Cerebellar nuclear complex (tissue), 1 donor: ENCODE measurements at regions not wholly inside any gene's neighbourhood (a gene's known extent, or its start where the extent isn't known, plus 50 kb on each side); places are given as distances from the start of the nearest gene placed in this dataset.

Source experiments
- DNase-seq, 2 experiments: peaks; one replicate each; lab custom pipeline; 2025; lab: John Stamatoyannopoulos, UW

- DNase-seq = no peak
Measured at GRCh38 chr13:106382534-106382933, 152.9 kb downstream of the EFNB2 start.

GRCh38 chr13:106381091-106381490, 154.4 kb downstream of the EFNB2 start:
- no peak for DNase-seq

DNA sequence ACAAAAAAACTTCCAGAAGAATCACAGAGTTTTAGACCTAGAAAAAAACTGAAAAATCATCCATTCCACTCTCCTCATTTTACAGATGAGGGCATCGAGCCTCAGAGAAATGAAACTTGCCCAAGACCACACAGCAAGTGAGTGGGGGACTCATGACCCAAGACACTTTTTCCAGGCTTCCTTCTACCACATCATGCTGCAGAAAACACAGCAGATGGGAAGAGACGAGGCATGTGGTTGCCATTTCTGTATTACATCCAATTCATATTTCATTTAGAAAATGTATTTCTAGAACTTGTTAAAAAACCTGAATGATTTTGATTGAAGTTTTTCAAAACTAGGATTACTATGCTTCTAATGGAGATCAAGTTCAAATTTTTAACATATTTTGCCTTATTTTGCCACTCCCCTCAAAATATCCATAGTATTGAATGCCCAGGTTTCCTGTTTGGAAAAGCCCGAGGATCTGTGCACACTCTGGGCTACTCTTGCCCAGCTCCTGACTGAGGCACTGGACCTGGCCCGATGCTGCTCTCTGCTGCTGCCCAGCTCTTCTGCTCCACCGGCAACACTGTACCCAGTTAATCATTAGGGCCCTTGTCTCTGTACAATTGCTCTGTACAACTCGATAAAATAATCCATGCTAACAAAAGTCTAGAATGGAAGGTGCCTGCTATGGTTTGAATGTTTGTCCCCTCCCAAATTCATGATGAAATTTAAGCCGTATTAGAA, 157.4 kb downstream of the EFNB2 start:
- no peak for DNase-seq

DNA sequence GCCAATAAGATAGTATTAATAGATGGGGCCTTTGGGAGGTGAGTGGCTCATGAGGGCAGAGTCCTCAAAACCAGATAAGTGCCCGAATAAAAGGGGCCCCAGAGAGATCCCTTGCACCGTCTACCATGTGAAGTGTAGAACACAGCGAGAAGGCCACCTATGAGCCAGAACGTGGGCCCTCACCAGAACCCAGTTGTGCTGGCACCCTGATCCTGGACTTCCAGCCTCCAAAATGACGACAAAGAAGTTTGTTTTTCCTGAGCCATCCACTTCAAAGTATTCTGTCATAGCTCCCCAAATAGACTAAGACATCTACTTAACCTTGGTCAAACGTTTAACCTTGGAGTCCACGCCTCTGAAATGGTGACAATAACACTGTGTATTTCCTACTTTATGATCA, 158.1 kb downstream of the EFNB2 start:
- DNase-seq = no peak

DNA sequence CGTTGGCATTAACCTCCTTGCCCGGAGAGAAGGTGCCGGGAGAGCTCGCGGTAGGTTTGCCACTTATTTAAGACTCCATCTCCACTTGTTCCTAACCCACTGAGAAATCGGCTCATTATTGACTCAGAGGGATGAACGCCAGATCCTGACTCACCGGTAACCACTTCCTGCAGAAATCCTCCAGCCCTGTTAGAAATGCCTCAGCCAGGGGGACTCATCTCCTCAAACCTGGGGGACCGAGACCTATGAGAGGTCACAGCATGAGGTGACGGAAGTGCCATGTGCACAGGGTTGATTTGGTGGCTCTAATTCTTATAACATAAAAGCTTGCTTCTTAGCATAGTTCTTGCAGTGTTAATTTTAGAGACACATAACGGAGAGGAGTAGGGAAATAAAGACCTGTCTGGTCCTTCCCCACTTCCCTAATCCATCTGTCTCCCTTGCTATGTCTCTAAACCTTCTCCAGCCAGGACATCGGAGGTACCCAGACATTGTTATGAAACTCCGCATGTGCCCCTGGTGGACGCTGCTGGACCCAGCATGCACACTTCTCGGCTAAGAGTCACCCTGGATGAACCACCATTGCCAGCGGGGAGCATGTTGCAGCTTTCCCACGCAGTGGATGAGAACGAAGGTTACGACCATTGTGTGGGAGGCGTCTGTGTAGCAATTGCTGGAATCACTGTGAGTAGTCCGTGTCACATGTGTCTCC, 158.9 kb downstream of the EFNB2 start:
- no peak for DNase-seq

DNA sequence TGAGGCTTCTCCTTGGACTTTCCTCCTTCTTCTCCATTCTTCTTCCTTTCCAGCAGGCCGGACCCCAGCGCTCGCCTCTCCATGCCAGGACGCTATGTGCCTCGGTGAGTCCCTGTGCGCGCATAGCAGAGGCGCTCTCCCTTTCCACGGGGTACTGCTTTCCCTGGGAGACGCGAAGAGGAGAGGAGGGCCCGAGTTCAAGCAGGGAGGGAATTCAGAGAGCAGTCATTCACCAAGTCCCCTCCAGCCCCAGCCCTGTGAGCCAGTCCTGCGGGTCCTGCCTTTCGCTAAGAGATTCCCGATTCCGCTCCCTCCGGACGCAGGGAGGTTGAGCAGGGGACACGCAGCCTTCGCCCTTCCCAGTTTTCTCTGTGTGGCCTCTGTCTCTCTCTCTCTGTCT, 160.4 kb downstream of the EFNB2 start:
- DNase-seq = no peak

- DNase-seq = no peak
Measured at GRCh38 chr13:106374631-106375030, 160.8 kb downstream of the EFNB2 start.

GRCh38 chr13:106373989-106374572, 161.4 kb downstream of the EFNB2 start:
- DNase-seq = no peak

DNA sequence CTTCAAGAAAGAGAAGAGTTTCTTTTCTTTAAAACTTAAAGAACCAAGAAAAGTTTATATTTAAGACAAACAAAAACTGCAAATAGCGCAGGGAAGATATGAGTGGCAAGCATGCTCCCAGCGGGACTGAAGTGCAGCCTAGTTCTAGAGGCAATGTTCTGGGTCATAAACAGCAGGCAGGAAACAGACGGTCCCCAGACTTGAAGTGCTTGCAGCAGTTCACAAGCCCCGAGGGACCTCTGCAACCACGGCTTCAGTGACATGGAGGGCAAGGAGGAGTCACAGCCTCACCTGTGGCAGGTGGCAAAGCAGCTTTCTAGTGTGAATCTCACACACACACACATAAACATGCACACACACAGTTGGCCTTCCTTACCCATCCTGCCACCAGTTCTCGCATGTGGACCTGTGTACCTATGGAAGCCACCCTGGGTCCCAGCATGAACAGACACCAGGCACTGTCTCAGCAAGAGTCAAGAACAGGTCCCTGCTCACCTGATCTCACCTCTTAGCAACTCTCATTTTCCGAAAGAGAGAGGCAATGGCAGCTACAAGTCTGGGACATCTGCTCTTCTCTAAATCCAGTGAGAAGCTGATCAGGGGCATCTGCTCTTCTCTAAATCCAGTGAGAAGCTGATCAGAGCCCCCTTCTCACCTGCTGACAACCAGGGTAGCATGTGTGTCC, 162.0 kb downstream of the EFNB2 start:
- DNase-seq = no peak

- DNase-seq = no peak
Measured at GRCh38 chr13:106372199-106373155, 163.0 kb downstream of the EFNB2 start.

DNA sequence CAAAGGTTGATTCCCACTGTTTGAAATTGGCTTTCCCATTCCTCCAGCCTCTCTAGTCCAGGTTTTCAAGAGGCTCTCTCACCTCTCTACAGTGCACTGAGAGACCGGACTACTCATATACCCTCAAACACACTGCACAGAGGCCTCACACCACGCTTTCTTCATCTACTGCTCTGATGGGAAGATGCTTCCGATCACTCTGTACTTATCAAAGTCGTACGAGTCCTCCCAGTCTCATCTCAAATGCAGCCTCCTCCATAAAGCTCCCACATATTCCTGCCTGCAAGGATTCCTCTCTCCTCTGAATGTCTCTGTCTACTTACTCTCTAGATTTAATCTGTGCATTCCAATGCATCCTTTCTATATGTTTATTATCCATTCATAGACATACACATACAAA, 164.4 kb downstream of the EFNB2 start:
- DNase-seq = no peak

GRCh38 chr13:106369858-106370257, 165.6 kb downstream of the EFNB2 start:
- DNase-seq = no peak

- DNase-seq = no peak
Measured at GRCh38 chr13:106369091-106369490, 166.4 kb downstream of the EFNB2 start.

GRCh38 chr13:106367361-106367971, 168.0 kb downstream of the EFNB2 start:
- DNase-seq = no peak

GRCh38 chr13:106362707-106363106, 172.8 kb downstream of the EFNB2 start:
- DNase-seq = no peak

DNA sequence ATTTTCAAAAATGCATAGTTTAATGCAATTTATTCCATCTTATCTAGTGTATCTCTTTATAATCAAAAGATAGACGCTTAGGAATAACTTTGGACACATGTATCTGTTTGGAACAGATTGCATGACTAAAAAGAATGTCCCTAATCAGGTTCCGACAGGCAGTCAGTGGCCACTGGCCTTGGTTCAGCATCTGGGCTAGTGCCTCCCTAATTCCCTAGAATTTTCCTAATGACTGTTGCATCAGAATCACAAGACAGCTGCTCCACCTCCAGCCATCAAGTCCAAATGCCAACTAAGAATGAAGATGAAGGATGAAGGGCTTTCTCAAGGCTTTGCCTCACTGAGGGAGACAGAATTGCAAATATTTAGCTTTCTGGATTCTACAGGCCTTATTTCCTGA, 173.8 kb downstream of the EFNB2 start:
- no peak for DNase-seq

- DNase-seq = no peak
Measured at GRCh38 chr13:106357198-106357597, 178.3 kb downstream of the EFNB2 start.

DNA sequence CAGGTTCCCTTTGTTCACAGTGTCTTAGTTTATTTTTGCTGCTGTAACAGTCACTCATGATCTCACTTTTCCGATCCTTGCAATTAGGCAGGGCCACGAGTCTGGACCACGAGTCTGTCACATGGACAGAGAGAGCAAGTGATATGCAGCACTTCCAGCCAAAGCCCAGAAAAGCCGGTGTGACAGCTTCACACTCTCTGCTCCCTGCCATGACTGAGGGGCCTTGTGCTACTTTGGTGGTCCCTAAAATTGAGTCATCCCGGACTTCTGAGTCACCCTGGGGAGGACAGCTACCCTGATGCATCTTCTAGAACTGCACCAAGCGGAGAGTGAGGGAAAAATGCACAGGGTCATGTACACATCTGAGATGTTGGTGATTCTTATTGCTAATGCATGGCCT, 179.6 kb downstream of the EFNB2 start:
- no peak for DNase-seq

- DNase-seq = no peak
Measured at GRCh38 chr13:106354961-106355360, 180.5 kb downstream of the EFNB2 start.

GRCh38 chr13:106352850-106353249, 182.6 kb downstream of the EFNB2 start:
- DNase-seq = no peak

DNA sequence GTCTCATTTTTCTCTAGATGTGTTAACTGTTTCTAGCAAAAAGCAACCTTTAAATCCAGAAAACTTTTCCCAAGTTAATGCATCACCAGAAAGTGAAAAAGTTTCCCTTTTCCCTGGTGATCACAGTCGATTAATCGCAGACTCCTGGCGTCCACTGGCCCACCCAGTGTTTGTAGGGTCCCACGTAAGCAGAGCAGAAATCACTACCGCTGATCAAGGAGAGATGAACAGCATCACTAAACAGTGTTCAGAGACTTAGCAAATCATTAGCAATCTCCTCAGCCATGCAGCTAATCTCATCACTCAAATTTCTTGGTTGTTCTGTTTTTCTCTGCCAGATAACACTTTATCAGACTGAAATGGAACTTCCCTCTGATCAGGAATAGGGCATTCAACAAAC, 184.2 kb downstream of the EFNB2 start:
- DNase-seq = no peak
